GM18873 (cell line): ENCODE measurements at regions not wholly inside any gene's neighbourhood (a gene's known extent, or its start where the extent isn't known, plus 50 kb on each side); places are given as distances from the start of the nearest gene placed in this dataset.

Source experiments
- ATAC-seq: cut with Tn5 transposase; IDR thresholded peaks from one replicate; pipeline ENCODE4 v1.9.1; 2021; ENCODE audit warnings: mild to moderate bottlenecking, moderate library complexity, moderate number of reproducible peaks; ENCODE audit not compliant: unreplicated experiment, low FRiP score

- ATAC-seq: no peak
Measured at GRCh38 chr11:116210663-116211062, 562.1 kb downstream of the BUD13 start.

- ATAC-seq: no peak
Measured at GRCh38 chr11:116209255-116209654, 563.5 kb downstream of the BUD13 start.

- no peak for ATAC-seq
Measured at GRCh38 chr11:116207421-116208141, 565.2 kb downstream of the BUD13 start.

- ATAC-seq: no peak
Measured at GRCh38 chr11:116207019-116207418, 565.8 kb downstream of the BUD13 start.

- ATAC-seq: no peak
Measured at GRCh38 chr11:116202922-116203321, 569.9 kb downstream of the BUD13 start.

GRCh38 chr11:116200564-116200963 lies 572.2 kb downstream of the BUD13 start:
- ATAC-seq: no peak

DNA sequence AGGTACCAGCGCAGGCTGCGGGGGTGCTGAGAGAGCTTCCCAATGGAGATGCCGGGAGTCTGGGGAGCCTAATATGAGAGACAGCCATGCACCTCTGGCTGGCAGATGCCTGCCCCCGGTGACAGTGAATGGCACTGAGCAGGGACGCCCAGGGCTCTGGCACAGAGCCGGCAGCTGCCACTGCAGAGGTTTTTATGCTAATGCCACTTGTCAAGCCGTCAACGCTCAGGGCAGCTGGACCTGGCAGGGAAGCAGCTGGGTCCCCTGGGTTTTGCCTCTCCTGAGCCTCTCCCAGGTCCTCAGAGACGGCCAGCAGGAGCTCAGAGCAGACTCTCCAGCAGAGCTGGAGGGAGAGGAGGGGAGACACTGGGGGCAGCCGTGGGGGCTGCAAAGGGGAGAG lies 573.6 kb downstream of the BUD13 start:
- no peak for ATAC-seq

DNA sequence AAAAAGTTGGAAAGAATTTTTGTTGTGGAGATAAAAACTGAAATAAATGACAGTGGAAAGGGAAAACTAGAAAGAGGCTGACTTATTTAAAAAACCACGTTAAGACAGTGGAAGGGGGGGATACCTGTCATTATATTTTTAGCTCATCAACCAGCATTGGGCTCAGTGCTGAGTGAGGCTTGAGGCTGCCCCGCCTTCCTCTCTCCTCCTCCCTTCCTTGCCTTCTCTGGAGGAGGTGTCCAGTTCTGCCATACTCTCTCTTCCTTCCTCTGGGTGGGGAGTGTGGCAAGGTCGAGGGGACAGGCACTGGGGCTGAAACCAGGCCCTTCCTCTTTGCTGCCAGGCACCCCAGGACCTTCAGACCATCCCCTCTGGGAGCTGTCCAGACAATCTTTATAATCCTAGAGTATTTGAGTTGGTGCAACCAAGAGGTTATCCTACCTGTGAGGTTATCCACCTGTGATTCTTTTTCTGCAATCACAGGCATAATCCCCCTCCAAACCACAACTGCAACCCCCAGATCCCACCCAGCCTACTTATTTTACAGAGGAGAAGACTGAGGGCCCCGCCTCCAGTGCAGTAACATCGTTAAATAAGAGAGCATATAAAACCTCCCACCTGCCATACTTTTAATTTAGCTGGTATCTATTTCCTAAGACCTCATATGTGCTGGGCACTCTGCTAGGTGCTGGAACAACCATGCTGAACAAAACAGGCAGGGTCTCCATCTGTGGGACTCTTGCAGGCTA lies 578.5 kb downstream of the BUD13 start:
- no peak for ATAC-seq

DNA sequence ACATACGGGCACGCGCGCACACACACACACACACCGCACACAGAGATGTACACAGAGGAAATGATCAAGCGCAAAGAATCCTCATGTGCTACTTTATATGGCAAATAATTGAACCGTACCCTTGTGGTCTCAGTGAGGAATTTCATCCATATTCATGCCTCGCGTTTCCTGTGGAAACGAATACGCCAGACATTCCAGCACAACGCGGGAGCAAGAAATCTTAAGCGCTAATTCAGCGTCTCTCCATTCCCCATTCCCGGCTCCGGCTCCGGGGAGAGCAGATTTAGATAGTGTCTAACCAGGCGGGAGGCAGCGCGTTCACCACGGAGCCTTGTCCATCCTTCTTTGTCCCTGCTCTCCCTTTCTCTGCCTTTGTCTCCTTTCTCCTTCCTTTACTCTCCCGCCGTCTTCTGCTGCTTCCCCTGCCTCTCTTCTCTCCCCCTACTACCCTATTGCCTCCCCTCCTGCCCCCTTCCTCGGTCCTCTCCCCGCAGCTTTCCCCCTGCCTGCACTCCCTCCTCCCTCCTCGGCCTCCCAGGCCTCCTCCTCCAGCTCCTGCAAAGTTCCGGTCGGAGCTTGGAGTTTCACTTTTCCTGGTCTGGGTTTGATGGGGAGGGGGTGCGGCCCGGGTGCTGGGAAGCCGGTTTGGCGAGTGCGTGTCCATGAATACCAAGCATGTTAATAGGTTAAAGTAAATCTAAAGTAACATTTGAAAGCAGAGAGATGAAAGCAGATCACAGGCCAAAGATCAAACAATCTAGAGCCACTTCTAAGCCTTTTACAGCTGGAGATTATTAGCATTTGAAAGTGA lies 579.3 kb downstream of the BUD13 start:
- ATAC-seq: no peak

DNA sequence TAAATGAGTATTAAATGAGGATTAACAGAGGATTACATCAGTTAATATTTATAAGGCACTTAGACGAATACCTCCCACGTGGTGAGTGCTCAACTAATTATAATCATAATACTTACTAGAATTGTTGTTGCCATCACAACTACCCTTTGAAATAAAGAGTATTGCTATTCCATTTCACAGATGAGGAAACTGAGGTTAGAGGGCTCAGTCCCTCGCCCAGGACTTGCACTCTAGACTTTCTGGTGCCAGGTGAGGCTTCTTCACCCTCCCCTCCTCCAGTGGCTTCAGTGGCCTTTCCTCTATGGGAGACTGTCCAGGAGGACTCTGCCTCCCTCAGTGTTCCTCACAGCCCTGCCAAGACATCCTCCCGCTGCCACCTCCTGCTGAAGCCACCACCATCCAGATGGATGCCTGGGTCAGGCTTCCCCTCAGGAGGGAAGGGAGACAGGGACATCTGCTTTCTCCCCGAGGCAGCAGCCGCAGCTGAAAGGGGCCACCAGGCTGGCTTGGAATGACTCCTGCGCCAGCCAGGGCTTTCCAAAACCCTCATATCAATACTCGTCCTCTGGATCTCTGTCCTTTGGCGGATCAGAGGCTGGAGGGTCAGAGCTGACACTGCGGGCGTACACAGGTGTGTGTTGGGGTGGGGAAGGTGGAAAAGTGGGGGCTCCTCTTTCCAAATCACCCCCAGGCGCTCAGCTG lies 580.1 kb downstream of the BUD13 start:
- no peak for ATAC-seq

DNA sequence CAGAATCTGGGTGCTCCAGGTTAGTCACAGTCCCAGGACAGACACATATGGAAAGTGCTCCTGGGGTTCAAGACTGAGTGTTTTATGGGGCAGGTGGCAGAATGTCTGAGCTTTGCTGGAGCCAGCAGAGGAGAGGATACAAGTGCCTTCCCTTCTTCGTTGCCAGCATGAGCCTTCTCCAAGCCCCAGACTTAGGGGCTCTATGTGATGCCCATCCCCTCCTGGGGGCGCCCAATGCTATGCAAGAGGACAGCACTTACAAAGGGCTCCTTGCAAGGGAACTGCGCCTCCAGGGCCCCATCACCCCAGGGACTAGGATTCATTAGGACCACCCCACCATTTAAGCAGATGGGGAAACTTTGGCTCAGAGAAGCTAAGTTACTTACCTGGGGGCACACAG lies 581.9 kb downstream of the BUD13 start:
- no peak for ATAC-seq

- no peak for ATAC-seq
Measured at GRCh38 chr11:116189408-116190170, 583.2 kb downstream of the BUD13 start.

GRCh38 chr11:116188350-116188749 lies 584.4 kb downstream of the BUD13 start:
- no peak for ATAC-seq

- no peak for ATAC-seq
Measured at GRCh38 chr11:116187026-116187425, 585.8 kb downstream of the BUD13 start.

DNA sequence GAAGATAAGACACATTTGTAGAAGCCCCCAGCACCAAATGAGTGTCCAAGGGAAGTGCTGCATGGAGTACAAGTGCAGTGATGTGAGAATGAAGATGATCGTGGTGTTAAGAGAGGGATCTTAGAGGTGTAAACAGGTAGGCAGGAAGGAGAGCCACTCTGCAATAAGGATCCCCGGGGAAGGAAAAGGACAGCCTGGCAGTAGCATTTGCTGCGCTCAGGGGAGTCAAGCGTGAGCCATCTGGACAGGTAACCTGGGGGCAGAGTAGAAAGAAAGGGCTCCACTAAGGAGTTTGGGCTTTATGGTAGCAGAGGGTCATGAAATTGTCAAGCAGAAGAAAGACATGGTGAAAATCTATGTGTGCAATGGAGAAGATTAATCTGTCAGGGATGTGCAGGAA lies 587.2 kb downstream of the BUD13 start:
- ATAC-seq: no peak

DNA sequence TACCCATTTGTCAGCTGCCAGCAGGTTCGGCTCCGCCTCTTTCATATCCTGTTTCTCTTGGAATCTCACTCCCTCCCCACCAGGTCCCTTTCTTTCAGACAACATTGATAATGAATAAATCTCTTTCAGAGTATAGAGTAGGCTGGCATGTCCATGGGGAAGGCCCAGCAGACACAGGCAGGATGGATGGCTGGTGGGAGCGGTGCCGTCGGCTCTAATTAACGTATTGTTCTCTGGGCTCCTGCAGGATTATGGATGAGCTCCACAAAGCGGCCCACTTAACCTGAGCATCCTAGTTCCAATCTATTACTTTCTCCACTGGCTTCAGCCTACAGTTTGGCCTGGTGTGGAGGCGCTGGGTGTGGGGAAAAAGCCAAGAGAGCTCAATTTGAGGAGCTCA lies 588.0 kb downstream of the BUD13 start:
- ATAC-seq: no peak

GRCh38 chr11:116182356-116182966 lies 590.3 kb downstream of the BUD13 start:
- ATAC-seq: no peak

- ATAC-seq: no peak
Measured at GRCh38 chr11:116180806-116181600, 591.8 kb downstream of the BUD13 start.

DNA sequence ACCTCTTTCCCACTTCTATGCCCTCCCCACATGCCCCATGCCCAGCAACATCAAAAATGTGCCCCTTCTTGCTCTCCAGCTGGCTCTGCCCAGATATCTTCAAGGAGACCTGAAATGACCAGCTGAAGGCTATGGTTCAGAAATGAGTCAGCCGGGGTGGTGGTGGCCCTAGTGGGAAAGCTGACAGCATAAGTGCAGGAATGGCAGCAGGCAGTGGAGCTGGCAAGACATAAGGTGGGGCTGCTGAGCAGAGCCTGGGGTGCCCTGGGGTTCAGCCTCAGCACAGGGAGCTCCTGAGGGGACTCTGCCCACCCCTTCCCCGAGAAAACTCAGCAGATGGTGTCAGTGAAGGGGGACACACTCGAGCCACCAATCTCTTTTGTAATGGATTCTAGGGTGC lies 593.4 kb downstream of the BUD13 start:
- no peak for ATAC-seq
